HEK293 (cell line): ENCODE measurements at regions not wholly inside any gene's neighbourhood (a gene's known extent, or its start where the extent isn't known, plus 50 kb on each side); places are given as distances from the start of the nearest gene placed in this dataset.

Experiments
- CTCF ChIA-PET: fragments of 350-600 bp; formaldehyde crosslinking; extraction: SDS; loops from one replicate; lab custom pipeline; 2021; ENCODE audit warnings: antibody characterized with exemption; lab: Yijun Ruan, JAX
- POLR2A ChIA-PET: fragments of 300-600 bp; formaldehyde crosslinking; extraction: SDS; loops from one replicate; lab custom pipeline; 2020; ENCODE audit warnings: antibody characterized with exemption, inconsistent platforms; lab: Yijun Ruan, JAX
- H3K27ac ChIP-seq: fragments of 200-500 bp; sonication (Bioruptor generic); 2 replicates; pipeline ENCODE4 v1.5.1; 2014; ENCODE audit warnings: low read depth, low read length, control low read depth, inconsistent platforms; ENCODE audit errors: extremely low read depth
- H3K36me3 ChIP-seq, 2 experiments: fragments of 200-500 bp in 1 of 2; sonication (Bioruptor generic) in 1 of 2; 1 replicate in 1 of 2; 2 replicates in 1 of 2; pipeline ENCODE4 v1.5.1; 2014 to 2017; ENCODE audit warnings: inconsistent platforms in 2 of 2, low read length in 2 of 2; ENCODE audit not compliant: control insufficient read depth in 2 of 2, insufficient read depth in 1 of 2
- H3K4me1 ChIP-seq: fragments of 200-500 bp; sonication (Bioruptor generic); 2 replicates; pipeline ENCODE4 v1.5.1; 2014; ENCODE audit warnings: mild to moderate bottlenecking, low read length, inconsistent platforms; ENCODE audit not compliant: control insufficient read depth, insufficient read depth
- H3K4me3 ChIP-seq: 2 replicates; pipeline ENCODE4 v1.5.1; 2011; ENCODE audit warnings: low read depth, mild to moderate bottlenecking, control low read depth, low read length, moderate library complexity
- H3K9me3 ChIP-seq: fragments of 200-500 bp; sonication (Bioruptor generic); 2 replicates; pipeline ENCODE4 v1.5.1; 2014; ENCODE audit warnings: low read depth, low read length, inconsistent platforms; ENCODE audit not compliant: control insufficient read depth, insufficient read depth
- BCL11B ChIP-seq: fragments of 450-650 bp; formaldehyde crosslinking; IDR thresholded peaks from 2 replicates; pipeline ENCODE4 v1.5.1; 2016; ENCODE audit warnings: low read depth, missing biosample characterization, missing genetic modification characterization
- EGR2 ChIP-seq: fragments of 450-650 bp; formaldehyde crosslinking; IDR thresholded peaks from 2 replicates; pipeline ENCODE4 v1.5.1; 2016; ENCODE audit warnings: low read depth, missing biosample characterization, missing genetic modification characterization
- ZBTB7A ChIP-seq: fragments of 450-650 bp; formaldehyde crosslinking; IDR thresholded peaks from 2 replicates; pipeline ENCODE4 v1.5.1; 2016; ENCODE audit warnings: low read depth, missing biosample characterization, missing genetic modification characterization
- ZBTB8A ChIP-seq: fragments of 450-650 bp; formaldehyde crosslinking; IDR thresholded peaks from 2 replicates; pipeline ENCODE4 v1.5.1; 2016; ENCODE audit warnings: missing biosample characterization, missing genetic modification characterization
- ZFHX2 ChIP-seq: fragments of 450-650 bp; formaldehyde crosslinking; conservative IDR thresholded peaks from 2 replicates; pipeline ENCODE4 v1.5.1; 2016; ENCODE audit warnings: missing biosample characterization, missing genetic modification characterization
- ZNF10 ChIP-seq: fragments of 450-650 bp; formaldehyde crosslinking; IDR thresholded peaks from 2 replicates; pipeline ENCODE4 v1.5.1; 2017; ENCODE audit warnings: missing biosample characterization, missing genetic modification characterization
- ZNF350 ChIP-seq: fragments of 450-650 bp; formaldehyde crosslinking; IDR thresholded peaks from 2 replicates; pipeline ENCODE4 v1.5.0; 2017; ENCODE audit warnings: missing biosample characterization, mild to moderate bottlenecking, missing genetic modification characterization
- ZNF423 ChIP-seq: fragments of 450-650 bp; formaldehyde crosslinking; IDR thresholded peaks from 2 replicates; pipeline ENCODE4 v1.5.1; 2016; ENCODE audit warnings: missing biosample characterization, missing genetic modification characterization
- ZNF48 ChIP-seq: fragments of 450-650 bp; formaldehyde crosslinking; IDR thresholded peaks from 2 replicates; pipeline ENCODE4 v1.5.1; 2016; ENCODE audit warnings: missing biosample characterization, missing genetic modification characterization
- ZNF558 ChIP-seq: fragments of 450-650 bp; formaldehyde crosslinking; IDR thresholded peaks from 2 replicates; pipeline ENCODE4 v1.5.1; 2016; ENCODE audit warnings: missing biosample characterization, missing genetic modification characterization
- ZNF600 ChIP-seq: fragments of 450-650 bp; formaldehyde crosslinking; IDR thresholded peaks from 2 replicates; pipeline ENCODE4 v1.5.1; 2016; ENCODE audit warnings: missing biosample characterization, missing genetic modification characterization
- ZNF624 ChIP-seq: fragments of 450-650 bp; formaldehyde crosslinking; IDR thresholded peaks from 2 replicates; pipeline ENCODE4 v1.5.1; 2017; ENCODE audit warnings: missing biosample characterization, missing genetic modification characterization
- ZNF664 ChIP-seq: fragments of 450-650 bp; formaldehyde crosslinking; IDR thresholded peaks from 2 replicates; pipeline ENCODE4 v1.5.1; 2016; ENCODE audit warnings: missing biosample characterization, missing genetic modification characterization
- ZNF701 ChIP-seq: fragments of 450-650 bp; formaldehyde crosslinking; IDR thresholded peaks from 2 replicates; pipeline ENCODE4 v1.5.1; 2016; ENCODE audit warnings: missing biosample characterization, missing genetic modification characterization
- ZSCAN30 ChIP-seq: fragments of 450-650 bp; IDR thresholded peaks from 2 replicates; pipeline ENCODE4 v1.5.1; 2018; ENCODE audit warnings: missing biosample characterization, mild to moderate bottlenecking, missing genetic modification characterization, moderate library complexity
- TF ChIP-seq, protein P1 (sequence below): fragments of 450-650 bp; formaldehyde crosslinking; IDR thresholded peaks from 2 replicates; pipeline ENCODE4 v1.5.1; 2017; ENCODE audit warnings: missing biosample characterization, missing genetic modification characterization
- TF ChIP-seq, protein P2 (sequence below): sonication (generic); formaldehyde crosslinking; IDR thresholded peaks from 2 replicates; pipeline ENCODE4 v1.8.1; 2022; ENCODE audit warnings: mild to moderate bottlenecking, moderate library complexity, missing genetic modification reagents
- TF ChIP-seq, protein P3 (sequence below): fragments of 450-650 bp; formaldehyde crosslinking; IDR thresholded peaks from 2 replicates; pipeline ENCODE4 v1.5.1; 2016; ENCODE audit warnings: missing biosample characterization, missing genetic modification characterization
- TF ChIP-seq, protein P4 (sequence below): fragments of 450-650 bp; formaldehyde crosslinking; IDR thresholded peaks from 2 replicates; pipeline ENCODE4 v1.5.1; 2016; ENCODE audit warnings: missing biosample characterization, missing genetic modification characterization
- TF ChIP-seq, protein P5 (sequence below): fragments of 450-650 bp; formaldehyde crosslinking; IDR thresholded peaks from 2 replicates; pipeline ENCODE4 v1.5.1; 2016; ENCODE audit warnings: missing biosample characterization, missing genetic modification characterization

DNA sequence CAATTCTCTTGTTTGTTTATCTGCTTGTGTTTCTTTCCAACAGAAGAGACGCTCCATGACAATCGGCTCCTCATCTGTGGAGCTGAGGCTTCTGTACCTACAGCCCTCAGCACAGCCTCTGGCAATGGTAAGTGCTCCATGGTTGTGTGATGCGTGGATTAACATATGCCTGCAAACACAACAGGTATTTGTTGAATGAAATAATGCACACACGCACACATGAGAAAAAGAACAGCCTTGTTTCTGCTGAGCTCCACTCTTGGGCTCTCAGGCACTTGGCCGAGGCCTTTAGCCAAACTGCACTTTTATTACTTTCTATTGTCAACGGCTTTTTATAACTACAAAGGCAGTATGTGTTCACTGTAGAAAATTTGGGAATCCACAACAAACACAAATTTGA is 120.4 kb upstream of the TMCC3 start (continued):
- TF ChIP-seq, protein P1, sequence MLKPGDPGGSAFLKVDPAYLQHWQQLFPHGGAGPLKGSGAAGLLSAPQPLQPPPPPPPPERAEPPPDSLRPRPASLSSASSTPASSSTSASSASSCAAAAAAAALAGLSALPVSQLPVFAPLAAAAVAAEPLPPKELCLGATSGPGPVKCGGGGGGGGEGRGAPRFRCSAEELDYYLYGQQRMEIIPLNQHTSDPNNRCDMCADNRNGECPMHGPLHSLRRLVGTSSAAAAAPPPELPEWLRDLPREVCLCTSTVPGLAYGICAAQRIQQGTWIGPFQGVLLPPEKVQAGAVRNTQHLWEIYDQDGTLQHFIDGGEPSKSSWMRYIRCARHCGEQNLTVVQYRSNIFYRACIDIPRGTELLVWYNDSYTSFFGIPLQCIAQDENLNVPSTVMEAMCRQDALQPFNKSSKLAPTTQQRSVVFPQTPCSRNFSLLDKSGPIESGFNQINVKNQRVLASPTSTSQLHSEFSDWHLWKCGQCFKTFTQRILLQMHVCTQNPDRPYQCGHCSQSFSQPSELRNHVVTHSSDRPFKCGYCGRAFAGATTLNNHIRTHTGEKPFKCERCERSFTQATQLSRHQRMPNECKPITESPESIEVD (tag by site-specific recombination), result peak; percentile 43; the same call in 1 of the 2 replicates
- TF ChIP-seq, protein P2, sequence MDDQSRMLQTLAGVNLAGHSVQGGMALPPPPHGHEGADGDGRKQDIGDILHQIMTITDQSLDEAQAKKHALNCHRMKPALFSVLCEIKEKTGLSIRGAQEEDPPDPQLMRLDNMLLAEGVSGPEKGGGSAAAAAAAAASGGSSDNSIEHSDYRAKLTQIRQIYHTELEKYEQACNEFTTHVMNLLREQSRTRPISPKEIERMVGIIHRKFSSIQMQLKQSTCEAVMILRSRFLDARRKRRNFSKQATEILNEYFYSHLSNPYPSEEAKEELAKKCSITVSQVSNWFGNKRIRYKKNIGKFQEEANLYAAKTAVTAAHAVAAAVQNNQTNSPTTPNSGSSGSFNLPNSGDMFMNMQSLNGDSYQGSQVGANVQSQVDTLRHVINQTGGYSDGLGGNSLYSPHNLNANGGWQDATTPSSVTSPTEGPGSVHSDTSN (CRISPR knock-in tag), result no peak

DNA sequence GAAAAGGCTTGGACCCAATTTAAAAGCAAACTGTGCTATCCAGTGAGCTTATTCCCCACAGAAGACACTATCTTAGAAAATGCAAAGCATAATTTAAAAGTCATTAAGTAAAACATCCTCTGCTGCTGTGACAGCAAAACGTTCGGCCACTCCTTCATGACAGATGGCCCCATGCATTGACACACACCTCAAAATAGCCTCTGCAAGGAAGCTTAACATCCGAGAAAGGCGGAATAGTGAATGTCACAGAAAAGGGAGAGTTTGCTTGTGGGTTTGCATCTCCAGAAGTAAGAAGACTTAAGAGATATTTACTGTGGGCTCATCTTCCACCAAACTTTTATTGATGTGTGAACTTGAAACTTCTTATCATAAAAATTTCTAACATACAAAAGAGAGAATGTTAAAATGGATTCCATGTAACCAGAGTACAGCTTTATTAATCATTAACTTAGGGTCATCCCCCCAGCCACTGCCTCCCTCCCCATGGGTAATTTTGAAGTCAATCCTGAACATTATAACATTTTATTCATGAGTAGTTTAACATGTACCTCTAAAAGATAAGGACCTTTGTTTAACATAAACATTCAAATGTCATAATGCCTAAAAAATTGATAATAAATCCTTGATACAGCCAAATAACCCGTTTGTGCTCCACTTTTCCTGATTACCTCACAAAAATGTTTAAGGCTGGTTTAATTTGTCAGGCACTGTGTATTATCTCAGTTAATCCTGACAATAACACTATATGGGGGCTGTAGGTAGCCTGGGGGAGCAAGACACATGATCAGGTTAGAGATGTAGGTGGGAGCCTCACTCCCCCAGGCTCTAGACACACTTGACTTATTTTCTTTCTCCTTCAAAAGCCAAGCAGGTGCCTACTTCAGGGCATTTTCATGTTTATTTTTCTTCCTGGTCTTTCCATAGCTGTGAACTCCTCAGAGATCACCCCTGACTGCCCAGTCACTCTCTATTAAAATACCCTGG is 119.7 kb upstream of the TMCC3 start:
- ChIA-PET CTCF (interaction anchor here (0.5 to 1.1 kb wide), 2 partner anchors 14 to 225 kb away, joined by 3 read pairs; no protein-coding TSS in a partner anchor), POLR2A (no interaction called here)
- Histone ChIP-seq H3K4me3 (no peak overlapping the region), H3K36me3 (no peaks in the 10 kb centered on the region), H3K4me1 (peaks cover 28% of the 10 kb centered on the region), H3K9me3 (no peaks in the 10 kb centered on the region), H3K27ac (0 out of 2 replicates have a peak overlapping the region, but pooled peaks have one; percentile 21)
- TF ChIP-seq ZSCAN30 (no peak), BCL11B (no peak), ZNF558 (tag by site-specific recombination) (no peak), ZNF423 (tag by site-specific recombination) (no peak), ZBTB8A (tag by site-specific recombination) (peak; percentile 78), EGR2 (tag by site-specific recombination) (peak; percentile 76), ZFHX2 (tag by site-specific recombination) (peak; percentile 70), ZNF664 (tag by site-specific recombination) (peak; percentile 98), ZNF10 (tag by site-specific recombination) (no peak), ZNF350 (tag by site-specific recombination) (no peak), ZNF624 (tag by site-specific recombination) (no peak), ZNF48 (tag by site-specific recombination) (no peak), ZNF600 (tag by site-specific recombination) (no peak), ZBTB7A (tag by site-specific recombination) (no peak), ZNF701 (tag by site-specific recombination) (no peak)
- TF ChIP-seq, protein P3, sequence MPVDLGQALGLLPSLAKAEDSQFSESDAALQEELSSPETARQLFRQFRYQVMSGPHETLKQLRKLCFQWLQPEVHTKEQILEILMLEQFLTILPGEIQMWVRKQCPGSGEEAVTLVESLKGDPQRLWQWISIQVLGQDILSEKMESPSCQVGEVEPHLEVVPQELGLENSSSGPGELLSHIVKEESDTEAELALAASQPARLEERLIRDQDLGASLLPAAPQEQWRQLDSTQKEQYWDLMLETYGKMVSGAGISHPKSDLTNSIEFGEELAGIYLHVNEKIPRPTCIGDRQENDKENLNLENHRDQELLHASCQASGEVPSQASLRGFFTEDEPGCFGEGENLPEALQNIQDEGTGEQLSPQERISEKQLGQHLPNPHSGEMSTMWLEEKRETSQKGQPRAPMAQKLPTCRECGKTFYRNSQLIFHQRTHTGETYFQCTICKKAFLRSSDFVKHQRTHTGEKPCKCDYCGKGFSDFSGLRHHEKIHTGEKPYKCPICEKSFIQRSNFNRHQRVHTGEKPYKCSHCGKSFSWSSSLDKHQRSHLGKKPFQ, result no peak
- TF ChIP-seq, protein P4, sequence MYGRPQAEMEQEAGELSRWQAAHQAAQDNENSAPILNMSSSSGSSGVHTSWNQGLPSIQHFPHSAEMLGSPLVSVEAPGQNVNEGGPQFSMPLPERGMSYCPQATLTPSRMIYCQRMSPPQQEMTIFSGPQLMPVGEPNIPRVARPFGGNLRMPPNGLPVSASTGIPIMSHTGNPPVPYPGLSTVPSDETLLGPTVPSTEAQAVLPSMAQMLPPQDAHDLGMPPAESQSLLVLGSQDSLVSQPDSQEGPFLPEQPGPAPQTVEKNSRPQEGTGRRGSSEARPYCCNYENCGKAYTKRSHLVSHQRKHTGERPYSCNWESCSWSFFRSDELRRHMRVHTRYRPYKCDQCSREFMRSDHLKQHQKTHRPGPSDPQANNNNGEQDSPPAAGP (tag by site-specific recombination), result no peak
- TF ChIP-seq, protein P5, sequence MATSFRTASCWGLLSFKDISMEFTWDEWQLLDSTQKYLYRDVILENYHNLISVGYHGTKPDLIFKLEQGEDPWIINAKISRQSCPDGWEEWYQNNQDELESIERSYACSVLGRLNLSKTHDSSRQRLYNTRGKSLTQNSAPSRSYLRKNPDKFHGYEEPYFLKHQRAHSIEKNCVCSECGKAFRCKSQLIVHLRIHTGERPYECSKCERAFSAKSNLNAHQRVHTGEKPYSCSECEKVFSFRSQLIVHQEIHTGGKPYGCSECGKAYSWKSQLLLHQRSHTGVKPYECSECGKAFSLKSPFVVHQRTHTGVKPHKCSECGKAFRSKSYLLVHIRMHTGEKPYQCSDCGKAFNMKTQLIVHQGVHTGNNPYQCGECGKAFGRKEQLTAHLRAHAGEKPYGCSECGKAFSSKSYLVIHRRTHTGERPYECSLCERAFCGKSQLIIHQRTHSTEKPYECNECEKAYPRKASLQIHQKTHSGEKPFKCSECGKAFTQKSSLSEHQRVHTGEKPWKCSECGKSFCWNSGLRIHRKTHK (tag by site-specific recombination), result no peak
